ENCODE measurements at regions not wholly inside any gene's neighbourhood (a gene's known extent, or its start where the extent isn't known, plus 50 kb on each side); places are given as distances from the start of the nearest gene placed in this dataset. TPM values are rescaled to one million over a fixed set of nuclear protein-coding genes. Genes with fewer than 3 reads are reported as not detected.
"Not testable (repeated sequence)": the region's sequence is repeated elsewhere in the genome, so short reads cannot be mapped to it uniquely, and the experiment has no call there.

DNA sequence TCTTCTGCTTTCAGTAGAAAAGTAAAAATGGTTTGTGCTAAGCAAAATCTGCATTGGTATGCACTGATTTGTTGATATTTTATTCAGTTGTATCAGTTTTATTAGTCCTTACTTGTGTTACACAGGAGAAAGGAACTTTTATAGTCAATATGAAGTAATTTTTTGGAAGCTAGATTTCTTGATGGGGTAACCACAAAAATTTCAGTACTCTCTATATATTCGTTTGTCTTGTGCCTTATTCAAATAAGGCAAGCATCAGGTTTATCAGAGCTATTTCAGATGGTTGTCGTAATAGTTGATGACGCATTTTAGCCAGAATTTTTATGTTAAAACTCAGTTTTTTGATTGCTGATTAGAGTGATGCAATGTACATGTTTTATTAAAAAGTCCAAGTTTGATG lies 50.7 kb upstream of the NIPA1 start:
- H3K9me2 ChIP-seq (ENCODE audit: insufficient read depth, low read length) = no peaks in the 10 kb centered on the region
- H3K36me3 ChIP-seq (ENCODE audit: insufficient read depth, low read length) = no peaks in the 10 kb centered on the region
- CTCF ChIA-PET (ENCODE audit: unreplicated experiment) = no interaction called here
- TF ChIP-seq, protein P1, sequence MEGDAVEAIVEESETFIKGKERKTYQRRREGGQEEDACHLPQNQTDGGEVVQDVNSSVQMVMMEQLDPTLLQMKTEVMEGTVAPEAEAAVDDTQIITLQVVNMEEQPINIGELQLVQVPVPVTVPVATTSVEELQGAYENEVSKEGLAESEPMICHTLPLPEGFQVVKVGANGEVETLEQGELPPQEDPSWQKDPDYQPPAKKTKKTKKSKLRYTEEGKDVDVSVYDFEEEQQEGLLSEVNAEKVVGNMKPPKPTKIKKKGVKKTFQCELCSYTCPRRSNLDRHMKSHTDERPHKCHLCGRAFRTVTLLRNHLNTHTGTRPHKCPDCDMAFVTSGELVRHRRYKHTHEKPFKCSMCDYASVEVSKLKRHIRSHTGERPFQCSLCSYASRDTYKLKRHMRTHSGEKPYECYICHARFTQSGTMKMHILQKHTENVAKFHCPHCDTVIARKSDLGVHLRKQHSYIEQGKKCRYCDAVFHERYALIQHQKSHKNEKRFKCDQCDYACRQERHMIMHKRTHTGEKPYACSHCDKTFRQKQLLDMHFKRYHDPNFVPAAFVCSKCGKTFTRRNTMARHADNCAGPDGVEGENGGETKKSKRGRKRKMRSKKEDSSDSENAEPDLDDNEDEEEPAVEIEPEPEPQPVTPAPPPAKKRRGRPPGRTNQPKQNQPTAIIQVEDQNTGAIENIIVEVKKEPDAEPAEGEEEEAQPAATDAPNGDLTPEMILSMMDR (conservative IDR thresholded peaks at IDR 0.05; ENCODE audit: low read length) = no peak
- no peak for TF ChIP-seq EZH2phosphoT487 (IDR thresholded peaks at IDR 0.05; ENCODE audit: borderline replicate concordance, low read depth, low read length)
- no TSS peak for BruUV-seq (replicated peaks)
- no peak overlapping the region for H3K27ac ChIP-seq (ENCODE audit: low read depth, low read length, poor library complexity, severe bottlenecking)
- H3K4me2 ChIP-seq (ENCODE audit: low read length) = no peak overlapping the region
- H3K4me3 ChIP-seq (ENCODE audit: low read depth, low read length, poor library complexity, severe bottlenecking) = no peak overlapping the region
- POLR2A ChIA-PET = no interaction called here
- H3K9me3 ChIP-seq (ENCODE audit: low read length) = no peaks in the 10 kb centered on the region
- H2AFZ ChIP-seq (ENCODE audit: low read length) = no peak overlapping the region
- H4K20me1 ChIP-seq (ENCODE audit: insufficient read depth, low read length) = no peaks in the 10 kb centered on the region
- DNase-seq (ENCODE audit: low spot score) = no peak
- H3K4me1 ChIP-seq (ENCODE audit: insufficient read depth, low read length, poor library complexity, severe bottlenecking) = no peaks in the 10 kb centered on the region
- intact Hi-C loops (cut with micrococcal nuclease; ENCODE audit: unreplicated experiment) = no loop called here
- no peaks in the 10 kb centered on the region for H3K79me2 ChIP-seq (ENCODE audit: insufficient read depth, low read depth, low read length)

DNA sequence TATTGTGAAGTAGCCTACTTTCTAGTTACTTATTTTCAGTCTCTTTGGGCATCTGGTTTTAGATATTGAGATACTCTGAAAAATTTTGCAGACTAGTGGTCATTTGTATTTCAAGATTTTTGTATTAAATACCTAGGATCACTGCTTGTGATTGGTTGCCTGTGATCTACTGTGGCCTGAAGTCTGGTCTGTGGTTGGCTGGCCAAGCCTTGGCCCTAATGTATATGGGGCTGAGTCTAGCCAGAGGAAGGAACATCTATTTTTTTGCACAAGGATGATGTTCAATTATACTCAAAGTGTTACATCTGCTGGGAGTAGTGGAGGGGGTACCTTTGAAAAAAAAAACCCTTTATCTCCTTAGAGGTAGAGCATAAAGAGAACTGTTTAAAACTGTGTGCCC lies 50.2 kb upstream of the NIPA1 start:
- H3K4me2 ChIP-seq (ENCODE audit: low read length); H3K27ac ChIP-seq (ENCODE audit: low read depth, low read length, poor library complexity, severe bottlenecking); DNase-seq (ENCODE audit: low spot score); H3K4me3 ChIP-seq (ENCODE audit: low read depth, low read length, poor library complexity, severe bottlenecking); H3K9me2 ChIP-seq (ENCODE audit: insufficient read depth, low read length); H3K9me3 ChIP-seq (ENCODE audit: low read length); intact Hi-C loops (cut with micrococcal nuclease; ENCODE audit: unreplicated experiment); H3K79me2 ChIP-seq (ENCODE audit: insufficient read depth, low read depth, low read length); POLR2A ChIA-PET; CTCF ChIA-PET (ENCODE audit: unreplicated experiment); BruUV-seq (replicated peaks); H3K4me1 ChIP-seq (ENCODE audit: insufficient read depth, low read length, poor library complexity, severe bottlenecking); H3K36me3 ChIP-seq (ENCODE audit: insufficient read depth, low read length); H2AFZ ChIP-seq (ENCODE audit: low read length); H4K20me1 ChIP-seq (ENCODE audit: insufficient read depth, low read length): not testable (repeated sequence)

Small RNA genes in the stretch of these regions (small RNA-seq; reads per million reads assigned to genes)
- gene AC138649.4 (not detected), gene RN7SL495P (not detected)
